GM21825 (cell line): ENCODE measurements at regions not wholly inside any gene's neighbourhood (a gene's known extent, or its start where the extent isn't known, plus 50 kb on each side); places are given as distances from the start of the nearest gene placed in this dataset.

Experiments
- ATAC-seq: cut with Tn5 transposase; IDR thresholded peaks from one replicate; pipeline ENCODE4 v1.9.1; 2021; ENCODE audit warnings: mild to moderate bottlenecking, moderate library complexity; ENCODE audit not compliant: unreplicated experiment

DNA sequence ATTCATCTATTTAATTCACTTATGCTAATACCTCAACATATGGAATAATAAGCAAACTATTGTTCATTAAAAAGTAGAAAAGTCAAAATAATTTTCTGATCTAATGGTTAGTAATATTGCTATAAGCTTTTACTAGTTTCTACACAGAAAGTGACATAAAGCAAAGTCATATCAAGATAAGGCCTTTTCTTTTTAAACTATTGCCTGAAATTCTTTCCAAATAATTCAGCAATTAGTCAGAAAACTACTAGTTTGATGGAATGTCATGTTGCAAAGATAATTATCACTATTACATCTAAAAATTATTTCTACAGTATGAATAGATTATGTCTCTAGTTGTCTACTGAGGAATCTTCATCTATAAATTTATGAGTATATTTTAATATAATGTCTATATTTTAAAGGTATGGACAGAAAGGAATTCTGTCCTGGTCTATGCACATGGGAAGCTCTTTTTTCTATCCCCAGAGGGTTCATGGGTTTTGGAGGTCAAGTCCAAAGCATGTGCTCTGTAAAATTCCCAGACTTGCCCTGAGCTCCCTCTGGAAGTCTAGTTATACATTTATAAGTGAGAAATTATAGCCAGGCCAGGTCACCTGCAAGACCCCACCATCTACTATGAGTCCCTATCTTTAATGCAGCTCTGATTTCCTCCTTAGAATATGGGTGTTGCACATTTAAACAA, 84.6 kb upstream of the DPYD start:
- no peak for ATAC-seq

DNA sequence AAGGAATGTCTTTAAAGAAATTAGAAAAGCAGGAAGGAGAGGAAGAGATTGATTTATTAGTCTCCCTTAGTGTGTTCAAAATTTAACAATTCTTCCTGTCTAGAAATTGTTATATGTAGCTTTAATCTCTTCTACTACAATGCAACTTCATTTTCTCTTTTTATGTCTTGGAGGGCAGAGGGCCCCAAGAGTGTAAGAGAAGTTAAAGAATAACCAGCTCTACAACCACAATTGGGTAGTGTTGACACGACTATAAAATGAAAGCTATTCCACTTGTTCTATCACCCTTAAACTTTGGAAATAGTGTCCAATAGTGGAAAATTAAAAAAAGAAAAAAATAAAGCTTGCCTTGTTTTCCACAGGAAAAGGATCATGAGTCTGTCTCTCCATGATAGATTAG, 82.6 kb upstream of the DPYD start:
- no peak for ATAC-seq

GRCh38 chr1:98002288-98002687, 81.5 kb upstream of the DPYD start:
- ATAC-seq, result no peak

DNA sequence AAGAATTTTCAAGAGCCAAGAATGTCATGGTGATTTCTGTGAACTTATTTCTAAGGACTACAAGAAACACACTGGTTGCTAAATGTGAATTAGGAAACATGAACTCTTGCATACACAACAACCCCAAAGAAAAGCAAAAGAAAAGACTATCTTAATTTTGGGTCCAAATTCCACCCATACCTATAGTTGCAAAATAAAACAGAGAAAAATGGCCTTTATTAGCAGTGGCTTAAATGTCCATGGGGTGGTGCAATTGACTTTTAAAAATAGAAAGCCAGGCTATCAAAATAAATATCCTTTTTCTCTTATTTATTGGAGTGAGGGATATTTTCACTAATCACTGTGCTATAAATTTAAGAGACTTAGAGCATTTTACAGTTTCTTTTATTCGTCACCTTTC, 80.9 kb upstream of the DPYD start:
- no peak for ATAC-seq

DNA sequence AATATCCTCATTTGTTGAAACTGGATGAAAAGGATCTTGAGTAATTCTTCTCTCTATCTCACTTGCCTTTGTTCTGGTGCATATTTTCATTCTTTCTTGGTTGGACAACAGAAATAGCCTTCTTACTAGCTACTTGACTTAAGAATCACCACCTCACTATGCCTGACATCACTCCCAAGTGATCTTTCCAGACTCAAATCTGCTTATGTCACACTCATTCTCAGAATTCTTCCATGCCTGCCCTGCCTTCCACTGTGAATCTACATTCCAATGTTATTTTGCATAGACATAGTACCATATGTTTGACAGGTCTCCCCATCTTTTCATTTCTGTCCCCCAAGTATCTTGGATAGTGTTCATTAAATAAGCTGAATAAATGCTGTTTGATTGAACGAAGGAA, 78.5 kb upstream of the DPYD start:
- ATAC-seq, result no peak

DNA sequence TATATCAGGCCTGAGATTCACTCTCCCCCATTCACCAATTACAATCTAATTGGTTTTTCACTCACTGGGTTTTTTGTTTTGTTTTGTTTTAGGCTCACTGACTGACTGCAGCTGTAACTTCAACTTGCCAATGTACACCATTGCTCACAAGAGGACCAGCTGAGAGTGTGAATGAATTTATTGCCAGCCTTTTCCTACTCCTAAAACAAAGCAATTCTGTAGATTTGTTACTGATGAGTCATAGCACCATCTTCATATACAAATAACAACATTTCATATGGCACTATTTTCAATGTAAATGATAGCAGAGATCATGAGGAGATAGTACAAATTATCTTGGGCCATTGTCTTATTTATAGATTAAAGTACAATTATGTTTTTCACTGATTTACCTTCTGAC, 76.0 kb upstream of the DPYD start:
- ATAC-seq, result no peak

GRCh38 chr1:97989094-97989680, 68.4 kb upstream of the DPYD start:
- no peak for ATAC-seq

DNA sequence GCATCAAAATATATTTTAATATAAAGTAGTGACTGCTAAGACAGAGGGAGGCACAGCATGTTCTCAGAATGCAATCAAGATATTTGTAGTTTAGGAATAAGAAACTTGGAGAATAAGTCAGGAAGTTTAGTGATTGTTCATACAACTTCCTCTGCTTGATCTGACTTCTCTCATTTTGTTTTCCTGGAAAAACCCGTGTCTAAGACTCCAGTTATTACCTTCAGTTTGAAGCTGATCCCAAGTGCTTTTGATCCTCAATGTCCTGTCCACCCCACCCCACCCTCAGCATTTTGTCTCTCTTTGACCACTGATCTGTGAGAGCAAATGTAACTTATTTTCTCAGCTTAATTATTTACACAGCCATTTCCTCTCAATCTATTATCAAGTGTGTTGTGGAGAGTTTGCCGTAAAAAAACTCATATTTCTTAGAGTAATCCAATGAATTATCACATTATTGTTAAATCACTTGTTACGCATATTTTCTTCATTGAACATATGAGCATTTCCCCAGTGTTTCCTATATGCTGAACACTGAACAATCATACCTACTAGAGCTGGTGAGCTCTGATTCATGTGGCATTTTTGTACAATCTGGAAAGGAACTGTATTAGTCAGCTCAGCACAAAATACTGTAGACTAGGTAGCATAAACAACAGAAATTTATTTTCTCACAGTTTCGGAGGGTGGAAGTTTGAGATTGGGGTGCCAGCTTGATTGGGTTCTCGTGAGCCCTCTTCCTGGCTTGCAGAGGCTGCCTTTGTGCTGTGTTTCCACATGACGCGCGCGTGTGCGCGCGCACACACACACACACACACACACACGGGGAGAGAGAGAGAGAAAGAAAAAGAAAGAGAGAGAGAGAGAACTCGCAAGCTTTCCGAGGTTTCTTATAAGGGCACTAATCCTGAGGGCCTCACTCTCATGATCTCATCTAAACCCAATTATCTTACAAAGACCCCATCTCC, 65.5 kb upstream of the DPYD start:
- no peak for ATAC-seq

GRCh38 chr1:97983126-97983525, 62.3 kb upstream of the DPYD start:
- no peak for ATAC-seq

GRCh38 chr1:97980530-97980929, 59.7 kb upstream of the DPYD start:
- ATAC-seq, result no peak

- ATAC-seq, result no peak
Observed at GRCh38 chr1:97976801-97977200, 56.0 kb upstream of the DPYD start.
